GM21367 (cell line): ENCODE measurements at regions not wholly inside any gene's neighbourhood (a gene's known extent, or its start where the extent isn't known, plus 50 kb on each side); places are given as distances from the start of the nearest gene placed in this dataset.
"Not testable (repeated sequence)": the region's sequence is repeated elsewhere in the genome, so short reads cannot be mapped to it uniquely, and the experiment has no call there.

Experiments
- ATAC-seq: cut with Tn5 transposase; IDR thresholded peaks from one replicate; pipeline ENCODE4 v1.9.1; 2021; ENCODE audit not compliant: unreplicated experiment

- ATAC-seq = not testable (repeated sequence)
These were observed 56.6 kb downstream of the CHST2 start for GRCh38 chr3:143175940-143176894.

GRCh38 chr3:143177965-143178364, 58.4 kb downstream of the CHST2 start:
- ATAC-seq = not testable (repeated sequence)

GRCh38 chr3:143178775-143179548, 59.4 kb downstream of the CHST2 start:
- not testable (repeated sequence) for ATAC-seq

GRCh38 chr3:143179603-143180002, 60.0 kb downstream of the CHST2 start:
- no peak for ATAC-seq

- ATAC-seq = not testable (repeated sequence)
These were observed 61.3 kb downstream of the CHST2 start for GRCh38 chr3:143180860-143181259.

GRCh38 chr3:143181977-143182376, 62.4 kb downstream of the CHST2 start:
- not testable (repeated sequence) for ATAC-seq

- no peak for ATAC-seq
These were observed 63.5 kb downstream of the CHST2 start for GRCh38 chr3:143182866-143183664.

GRCh38 chr3:143183665-143183964, 64.0 kb downstream of the CHST2 start:
- no peak for ATAC-seq

GRCh38 chr3:143184099-143184498, 64.5 kb downstream of the CHST2 start:
- no peak for ATAC-seq

GRCh38 chr3:143185401-143185800, 65.8 kb downstream of the CHST2 start:
- ATAC-seq = no peak

GRCh38 chr3:143187111-143187510, 67.5 kb downstream of the CHST2 start:
- ATAC-seq = no peak

GRCh38 chr3:143188881-143189280, 69.3 kb downstream of the CHST2 start:
- ATAC-seq = no peak

GRCh38 chr3:143190101-143190500, 70.5 kb downstream of the CHST2 start:
- no peak for ATAC-seq

- no peak for ATAC-seq
These were observed 72.6 kb downstream of the CHST2 start for GRCh38 chr3:143192193-143192592.

- no peak for ATAC-seq
These were observed 80.7 kb downstream of the CHST2 start for GRCh38 chr3:143200001-143200924.

GRCh38 chr3:143201045-143201444, 81.5 kb downstream of the CHST2 start:
- ATAC-seq = no peak

- ATAC-seq = no peak
These were observed 82.5 kb downstream of the CHST2 start for GRCh38 chr3:143201870-143202752.

- no peak for ATAC-seq
These were observed 83.6 kb downstream of the CHST2 start for GRCh38 chr3:143203142-143203541.

- ATAC-seq = no peak
These were observed 84.3 kb downstream of the CHST2 start for GRCh38 chr3:143203848-143204247.
